GM18498 (cell line): ENCODE measurements at regions not wholly inside any gene's neighbourhood (a gene's known extent, or its start where the extent isn't known, plus 50 kb on each side); places are given as distances from the start of the nearest gene placed in this dataset.

Source experiments
- ATAC-seq: cut with Tn5 transposase; IDR thresholded peaks from one replicate; pipeline ENCODE4 v1.9.1; 2021; ENCODE audit warnings: mild to moderate bottlenecking, moderate library complexity; ENCODE audit not compliant: unreplicated experiment

DNA sequence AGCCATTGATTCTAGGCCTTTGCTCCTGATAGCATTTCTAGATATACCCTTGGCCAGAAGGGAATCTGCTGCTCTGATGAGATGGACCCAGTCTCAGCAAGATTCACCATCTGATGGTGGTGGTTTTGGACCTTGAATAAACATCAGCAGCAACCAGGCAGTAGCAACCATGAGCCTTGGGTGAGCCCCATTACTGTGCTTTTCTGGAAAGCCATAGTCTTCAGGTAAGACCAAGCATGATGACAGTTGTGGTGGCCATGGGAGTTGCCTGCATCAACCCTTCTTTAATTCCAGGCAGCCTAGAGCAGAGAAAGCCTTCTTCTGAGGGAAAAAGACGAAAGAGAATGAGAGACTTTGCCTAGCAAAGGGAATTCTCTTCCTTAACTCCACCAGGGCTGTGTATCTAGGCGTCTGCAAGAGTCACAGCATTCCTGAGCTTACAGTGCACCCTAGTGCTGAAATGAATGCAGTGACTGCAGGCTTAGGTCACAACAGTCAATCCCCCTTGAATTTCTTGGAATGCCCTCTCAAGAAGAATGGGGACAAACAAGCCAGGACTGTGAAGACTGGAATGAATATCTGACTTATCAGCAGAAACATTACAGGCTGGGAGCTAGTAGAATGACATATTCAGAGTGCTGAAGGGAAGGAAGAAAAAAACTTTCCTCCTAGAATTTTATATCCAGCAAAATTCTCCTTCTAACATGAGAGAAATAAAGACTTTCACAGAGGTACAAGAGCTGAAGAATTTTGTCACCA, 942.4 kb upstream of the PCDH20 start:
- peak; percentile 86 for ATAC-seq

DNA sequence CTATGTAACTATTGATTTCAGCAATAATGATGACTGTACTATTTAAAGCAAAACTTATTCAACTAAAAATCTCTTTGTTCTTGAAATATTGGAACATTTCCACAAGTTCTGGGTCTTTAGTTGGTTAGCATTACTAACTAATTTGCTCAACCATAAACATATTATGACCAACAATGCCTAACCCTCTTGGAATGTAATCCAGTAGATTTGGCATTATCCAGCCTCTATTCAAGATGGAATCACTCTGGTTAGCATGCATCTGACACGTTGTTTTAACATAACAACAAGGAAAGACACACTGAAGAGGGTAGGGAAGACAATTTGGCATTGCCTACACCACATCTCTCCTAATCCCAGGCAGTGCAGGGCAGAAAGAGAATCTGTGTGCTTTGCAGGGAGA, 941.3 kb upstream of the PCDH20 start:
- no peak for ATAC-seq

DNA sequence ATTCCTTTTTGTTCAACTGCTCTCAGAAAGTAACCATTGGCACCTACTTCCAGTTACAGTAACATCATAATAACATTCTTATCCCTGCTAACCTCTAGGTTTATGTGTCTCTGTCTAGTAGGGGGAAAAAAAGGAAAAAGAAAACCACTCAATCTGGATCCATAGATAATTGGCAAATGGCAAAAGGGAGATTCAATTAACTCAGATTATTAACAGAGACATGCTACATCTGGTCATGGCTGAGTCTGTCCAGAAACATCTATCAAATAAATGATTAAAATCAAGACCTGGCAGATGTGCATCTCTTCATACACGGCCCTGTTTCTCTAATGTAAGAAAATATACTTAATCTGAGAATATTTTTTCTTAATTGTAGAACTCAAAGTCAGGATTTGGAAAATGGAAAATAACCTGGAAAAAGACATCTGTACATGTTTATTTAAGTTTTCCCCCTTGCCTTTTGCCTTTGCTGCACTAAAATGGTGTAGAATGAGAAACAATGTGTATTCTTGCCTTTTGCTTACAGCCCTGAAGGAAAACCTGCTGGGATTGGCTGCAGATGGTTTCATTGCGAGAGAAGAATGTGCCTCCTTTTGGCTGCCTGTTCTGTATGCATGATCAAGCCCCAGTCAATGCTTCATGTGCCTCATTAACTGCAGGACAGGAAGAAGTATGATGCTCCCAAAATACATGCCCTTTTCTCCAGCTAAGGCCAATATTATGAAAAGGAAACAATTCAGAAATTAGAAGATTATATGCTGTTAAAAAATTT, 921.6 kb upstream of the PCDH20 start:
- ATAC-seq, result no peak

DNA sequence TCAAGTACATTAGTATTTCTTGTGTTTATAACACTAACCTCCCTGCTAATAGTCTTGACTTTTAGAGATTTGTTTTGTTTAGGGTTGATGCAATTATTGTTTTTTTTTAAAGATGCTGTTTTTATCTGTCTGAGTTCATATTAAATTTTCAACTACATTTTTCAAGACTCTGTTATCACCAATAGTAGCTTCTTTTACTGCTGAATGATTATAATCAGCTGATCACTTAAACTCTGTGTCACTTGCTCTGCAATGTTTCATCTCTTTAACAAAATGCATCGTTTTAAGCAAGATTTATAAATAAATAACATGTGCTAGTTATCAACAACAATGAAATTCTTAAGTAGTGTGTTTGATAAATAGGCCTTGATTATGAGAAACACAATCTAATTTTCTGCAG, 920.9 kb upstream of the PCDH20 start:
- ATAC-seq, result no peak

DNA sequence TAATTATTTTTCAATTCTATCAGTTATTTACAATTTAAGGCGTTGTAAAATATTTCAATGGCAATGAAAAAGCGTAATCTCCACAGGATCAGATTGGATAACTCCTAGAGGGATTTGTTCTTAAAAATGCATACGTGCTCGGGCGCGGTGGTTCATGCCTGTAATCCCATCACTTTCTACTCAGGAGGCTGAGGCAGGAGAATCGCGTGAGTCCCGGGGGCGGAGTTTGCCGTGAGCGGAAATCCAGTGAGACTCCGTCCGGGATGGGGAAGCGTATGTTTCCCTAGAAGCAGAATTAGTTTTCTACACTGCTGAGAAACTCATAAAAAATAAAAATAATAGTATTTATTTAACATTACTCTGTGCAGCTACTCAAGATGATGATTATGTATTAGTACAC, 917.8 kb upstream of the PCDH20 start:
- ATAC-seq, result no peak

DNA sequence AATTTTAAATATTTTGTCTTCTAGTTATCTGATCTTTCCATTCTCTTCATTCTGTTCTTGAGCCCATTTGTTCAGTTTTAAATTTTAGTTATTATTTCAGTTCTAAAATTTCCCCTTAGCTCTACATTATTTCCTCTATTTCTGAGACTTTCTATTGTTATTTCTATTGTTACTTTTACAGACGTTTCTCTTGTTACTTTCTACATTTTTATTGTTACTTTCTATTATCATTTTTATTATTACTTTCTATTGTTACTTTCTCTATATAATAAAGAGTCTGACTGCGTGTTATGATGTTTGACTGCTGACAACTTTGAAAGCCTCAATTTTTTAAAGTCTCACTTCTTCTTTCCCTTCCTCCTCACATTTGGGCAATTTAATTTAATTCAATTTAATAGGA, 915.7 kb upstream of the PCDH20 start:
- no peak for ATAC-seq

DNA sequence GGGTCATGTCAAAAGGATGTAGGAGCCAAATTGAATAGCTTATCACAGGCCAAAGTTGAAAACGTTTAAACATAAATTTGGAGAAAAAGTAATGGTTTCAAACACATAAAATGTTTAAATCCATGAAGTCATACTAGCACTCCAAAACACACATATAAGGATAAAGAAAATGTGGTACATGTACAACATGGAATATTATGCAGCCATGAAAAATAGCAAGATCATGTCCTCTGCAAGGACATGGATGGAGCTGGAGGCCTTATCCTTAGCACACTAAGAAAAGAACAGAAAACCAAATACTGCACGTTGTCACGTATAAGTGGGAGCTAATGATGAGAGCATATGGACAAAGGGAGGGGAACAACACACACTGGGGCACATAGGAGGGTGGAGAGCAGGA, 911.7 kb upstream of the PCDH20 start:
- no peak for ATAC-seq

DNA sequence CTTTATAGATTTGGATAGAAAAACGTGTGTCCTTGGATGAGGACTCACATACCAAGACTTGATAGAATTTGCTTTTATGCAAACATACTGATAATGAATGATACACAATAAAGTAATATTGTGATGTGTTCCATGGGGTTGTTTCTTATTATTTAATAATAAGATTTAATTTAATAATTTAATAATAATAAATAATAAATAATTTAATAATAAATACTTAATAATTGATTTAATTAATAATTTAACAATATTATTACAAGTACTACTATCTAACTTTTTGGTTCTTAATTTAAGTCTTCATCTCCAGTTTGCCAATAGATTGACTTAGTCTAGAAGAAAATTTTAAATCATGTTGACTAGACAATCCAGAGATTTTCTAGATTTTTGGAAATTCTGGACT, 909.2 kb upstream of the PCDH20 start:
- no peak for ATAC-seq

DNA sequence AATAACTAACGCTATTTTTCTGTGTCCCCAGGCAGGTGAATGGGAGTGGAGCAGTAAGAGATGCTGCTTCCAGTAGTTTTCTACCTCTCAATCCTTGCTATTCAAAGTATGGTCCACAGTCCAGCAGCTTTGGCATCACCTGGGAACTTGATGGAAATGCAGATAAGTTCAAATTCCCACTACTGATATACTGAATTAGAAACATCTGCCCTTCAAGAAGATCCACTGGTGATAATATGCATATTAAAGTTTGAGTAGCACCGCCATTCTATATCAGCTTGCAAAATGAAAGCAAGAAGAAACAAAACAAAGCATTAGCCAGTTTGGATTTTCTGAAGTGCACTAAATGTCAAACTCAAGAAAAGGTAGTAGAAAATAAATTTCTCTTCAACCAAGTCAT, 906.2 kb upstream of the PCDH20 start:
- no peak for ATAC-seq

DNA sequence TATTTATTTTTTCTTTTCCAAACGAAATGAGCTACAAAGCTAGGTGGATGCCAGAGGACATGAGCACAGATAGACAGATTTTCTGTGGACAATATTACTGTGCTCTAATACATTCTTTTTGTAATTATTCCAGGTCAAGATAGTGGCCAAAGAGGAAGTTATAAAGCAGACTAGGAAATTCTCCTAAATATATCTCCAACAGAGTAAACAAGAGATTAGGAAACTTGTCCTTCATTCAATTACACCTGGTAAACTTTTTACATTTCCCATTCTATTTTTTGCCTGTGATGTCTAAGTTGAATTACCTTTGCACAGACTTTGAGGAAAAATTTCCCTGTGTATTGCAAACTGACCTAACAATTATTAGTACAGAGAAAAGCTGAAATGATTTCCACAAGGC, 905.5 kb upstream of the PCDH20 start:
- no peak for ATAC-seq

DNA sequence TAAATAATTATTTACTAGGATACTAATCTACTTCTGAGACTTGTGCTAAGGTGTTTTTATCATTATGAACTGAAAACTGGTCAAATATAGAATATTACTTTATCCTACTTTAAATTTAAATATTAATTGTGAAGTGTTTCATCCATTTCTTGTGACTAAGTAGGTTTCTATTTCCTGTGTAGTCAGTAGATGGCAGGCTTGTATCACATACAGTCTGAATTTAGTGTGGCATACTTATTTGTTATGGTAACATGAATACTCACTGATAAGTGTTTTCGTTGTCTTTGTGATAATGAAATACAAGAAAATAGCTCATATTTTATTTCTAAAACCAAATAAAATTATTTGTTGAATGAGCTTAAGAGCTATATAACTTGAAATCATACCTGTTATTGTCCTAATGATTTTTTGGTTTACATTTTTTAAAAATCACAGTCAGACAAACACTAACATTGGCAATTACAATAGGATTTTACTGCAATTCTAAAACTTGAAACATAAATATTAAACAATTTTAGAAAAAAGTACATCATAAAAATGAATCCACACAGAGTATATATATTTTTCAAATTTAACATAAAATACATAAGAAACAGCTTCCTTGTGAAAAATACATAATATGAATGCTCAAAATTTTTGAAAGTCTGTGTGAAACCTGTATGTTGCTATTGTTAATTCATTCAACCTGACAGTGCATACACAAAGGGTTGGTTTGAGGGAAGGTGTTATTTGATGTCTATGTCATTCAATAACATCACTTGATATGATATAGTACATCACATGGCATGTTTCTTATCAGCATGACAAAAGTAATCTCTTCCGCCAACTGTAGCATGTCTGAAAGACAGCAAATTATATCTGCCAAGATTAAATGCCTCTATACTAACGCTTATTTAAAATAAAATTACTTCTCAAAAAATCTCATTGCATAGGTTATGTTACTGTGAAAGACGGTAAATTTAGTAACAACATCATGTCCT, 904.8 kb upstream of the PCDH20 start:
- ATAC-seq, result peak; percentile 82

DNA sequence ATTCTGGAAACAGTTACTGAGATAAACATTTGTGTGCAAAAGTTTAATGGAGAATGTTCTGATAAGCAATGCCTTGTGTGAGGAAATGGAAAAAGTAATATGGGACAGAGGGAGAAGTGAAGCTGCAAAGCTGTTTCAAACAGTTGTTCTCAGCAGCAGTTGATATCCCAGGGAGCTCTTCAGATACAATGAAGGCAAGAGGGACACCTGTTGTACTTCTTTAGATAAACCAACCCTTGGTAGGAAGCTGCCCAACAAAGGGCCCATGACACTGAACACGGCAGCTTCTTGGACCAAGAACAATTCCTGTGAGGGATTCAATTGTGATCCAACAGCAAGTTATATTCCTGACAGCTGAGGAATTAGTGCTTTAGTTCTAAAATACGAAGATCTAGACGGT, 894.3 kb upstream of the PCDH20 start:
- no peak for ATAC-seq

DNA sequence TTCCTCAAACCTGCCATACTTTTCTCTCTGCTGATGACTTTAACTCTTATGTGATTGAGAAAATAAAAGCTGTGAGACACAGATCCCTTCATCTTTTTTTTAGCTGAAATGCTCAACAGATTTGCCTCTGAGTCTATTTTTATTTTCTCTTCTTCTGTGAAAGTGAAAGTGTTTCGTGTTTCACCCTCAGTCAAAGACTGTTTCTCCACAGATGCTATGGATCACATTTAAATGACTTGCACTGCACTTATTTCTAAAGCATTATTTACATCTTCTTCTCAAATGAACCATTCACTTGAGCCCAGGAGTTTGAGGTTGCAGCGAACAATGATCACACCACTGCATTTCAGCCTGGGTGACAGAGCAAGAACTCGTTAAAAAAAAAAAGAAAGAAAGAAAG, 890.1 kb upstream of the PCDH20 start:
- peak; percentile 96 for ATAC-seq

DNA sequence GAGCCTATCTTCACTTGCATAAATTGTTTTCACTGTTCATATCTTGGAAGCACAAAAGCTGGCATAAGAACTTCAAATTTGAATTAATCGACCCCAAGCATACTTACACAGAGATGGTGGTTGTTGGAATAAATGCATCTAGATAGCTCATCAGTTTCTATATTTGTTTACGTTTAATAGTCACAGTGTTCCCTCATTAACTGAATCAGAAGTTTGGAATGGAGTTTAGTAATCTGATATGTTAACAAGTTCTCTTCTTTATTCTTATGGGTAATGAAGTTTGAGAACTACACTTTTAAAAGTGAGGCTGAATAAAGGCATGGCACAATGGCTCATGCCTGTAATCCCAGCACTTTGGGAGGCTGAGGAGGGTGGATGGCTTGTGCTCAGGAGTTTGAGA, 886.7 kb upstream of the PCDH20 start:
- no peak for ATAC-seq

DNA sequence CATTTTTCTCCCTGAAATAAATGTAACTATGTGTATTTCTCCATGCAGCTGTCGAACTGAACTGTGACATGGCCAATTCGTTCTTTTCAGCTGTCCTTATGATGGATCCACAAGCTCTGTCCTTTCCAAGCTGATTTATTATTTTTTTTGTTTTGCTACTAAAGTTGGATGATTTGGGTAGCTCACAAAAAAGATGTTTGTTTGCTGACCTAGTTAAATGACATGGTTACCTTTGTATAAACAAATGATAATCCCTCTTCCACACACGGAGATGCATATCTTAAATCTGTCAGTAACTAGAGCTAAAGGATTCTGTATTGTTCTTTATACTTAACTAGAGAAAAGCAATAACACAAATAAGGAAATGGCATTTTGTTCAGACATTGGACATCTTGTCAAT, 884.3 kb upstream of the PCDH20 start:
- no peak for ATAC-seq

DNA sequence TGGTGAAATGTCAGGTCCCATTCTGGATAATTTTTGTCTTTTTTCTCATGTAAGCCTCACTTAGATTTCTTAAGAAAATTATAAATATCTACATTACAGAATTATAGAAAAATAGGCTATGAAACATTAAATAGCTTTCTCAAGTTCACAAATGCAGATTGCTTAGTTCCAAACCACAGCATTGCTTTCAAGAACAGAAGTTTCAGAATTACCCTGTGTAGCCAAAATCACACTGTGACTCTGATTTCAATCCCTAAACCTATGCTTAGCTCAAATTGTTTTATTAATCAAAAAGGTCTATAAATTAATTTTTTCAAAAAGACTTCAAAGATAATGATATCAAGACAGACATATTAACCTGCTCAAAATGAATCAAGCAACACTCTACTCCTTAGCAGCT, 881.2 kb upstream of the PCDH20 start:
- no peak for ATAC-seq

DNA sequence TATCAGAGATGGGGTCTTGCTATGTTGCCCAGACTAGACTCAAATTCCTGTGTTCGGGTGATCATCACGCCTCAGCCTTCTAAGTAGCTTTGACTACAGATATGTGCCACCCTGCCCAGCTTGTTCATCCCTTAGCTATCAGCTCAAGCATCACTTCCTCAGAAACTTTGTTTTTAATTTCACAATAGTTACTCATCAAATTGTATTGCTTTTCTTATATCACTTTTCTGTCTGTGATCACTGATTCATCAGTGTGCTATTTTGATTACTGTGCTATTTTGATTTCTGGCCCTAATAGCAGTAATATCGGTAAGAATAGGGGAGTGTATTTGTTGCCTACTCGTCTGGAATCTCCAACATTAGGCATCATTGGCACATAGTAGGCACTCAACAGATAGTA, 878.6 kb upstream of the PCDH20 start:
- no peak for ATAC-seq

DNA sequence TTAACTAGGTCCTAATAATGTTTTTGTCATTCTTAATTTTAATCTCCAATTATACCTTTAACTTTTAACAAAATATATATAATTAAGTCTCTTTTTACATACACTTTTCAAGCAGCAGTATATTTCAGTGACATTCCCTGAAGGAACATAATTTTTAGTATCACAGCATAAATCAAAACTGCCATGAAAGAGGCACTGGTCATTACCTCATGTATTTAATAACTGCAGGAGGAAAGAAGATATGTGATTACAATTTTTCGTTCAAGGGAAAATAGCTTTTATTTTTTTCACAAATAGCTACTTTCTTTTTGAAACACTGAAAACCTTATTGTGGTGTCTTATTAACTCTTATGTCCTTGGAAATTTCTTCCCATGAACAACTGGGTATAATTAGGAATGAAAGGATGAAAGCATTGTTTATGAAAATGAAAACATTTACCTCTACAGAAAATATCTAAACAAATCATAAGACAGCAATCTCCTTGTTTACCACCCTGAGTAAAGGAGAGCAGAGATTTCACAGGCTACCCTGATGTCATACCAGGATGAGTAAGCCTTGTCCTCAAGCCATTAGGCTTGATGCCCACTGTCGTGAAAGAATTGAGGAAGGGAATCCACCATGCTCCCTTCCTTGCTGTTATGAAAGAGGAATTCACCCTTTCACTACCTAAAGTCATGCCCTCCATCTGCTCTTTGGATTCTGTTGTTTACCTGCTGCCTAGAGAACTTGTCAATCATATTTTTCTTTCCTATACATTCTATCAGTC, 877.2 kb upstream of the PCDH20 start:
- ATAC-seq, result no peak

DNA sequence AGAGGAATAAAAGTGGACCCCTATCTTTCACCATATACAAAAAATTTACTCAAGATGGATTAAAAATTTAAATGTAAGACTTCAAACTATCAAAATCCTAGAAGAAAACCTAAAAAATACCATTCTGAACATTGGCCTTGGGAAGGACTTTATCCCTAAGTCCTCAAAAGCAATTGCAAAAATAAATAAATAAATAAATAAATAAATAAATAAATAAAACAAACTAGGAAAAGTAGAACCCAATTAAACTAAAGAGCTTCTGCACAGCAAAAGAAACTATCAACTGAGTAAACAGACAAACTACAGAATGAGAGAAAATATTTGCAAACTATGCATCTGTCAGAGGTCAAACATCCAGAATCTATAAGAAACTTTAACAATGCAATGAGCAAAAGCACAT, 874.9 kb upstream of the PCDH20 start:
- ATAC-seq, result no peak

DNA sequence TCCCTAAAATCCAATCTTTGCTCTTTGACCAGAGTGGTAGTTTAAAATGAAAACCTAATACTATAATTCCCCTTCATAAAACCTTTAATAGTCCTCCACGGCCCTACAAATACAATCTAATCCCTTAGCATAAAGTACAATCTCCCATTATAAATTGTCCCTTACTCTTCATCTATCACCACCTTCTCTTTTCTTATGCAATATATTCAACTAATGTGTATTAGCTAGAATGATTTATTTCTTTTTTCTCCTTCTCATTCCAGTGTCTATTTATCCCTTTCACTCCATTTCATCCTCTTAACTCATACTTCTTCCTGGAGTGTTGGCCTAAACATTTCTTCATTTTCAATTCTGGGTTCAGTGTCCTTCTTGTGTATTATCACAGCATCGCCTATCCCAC, 872.1 kb upstream of the PCDH20 start:
- no peak for ATAC-seq

DNA sequence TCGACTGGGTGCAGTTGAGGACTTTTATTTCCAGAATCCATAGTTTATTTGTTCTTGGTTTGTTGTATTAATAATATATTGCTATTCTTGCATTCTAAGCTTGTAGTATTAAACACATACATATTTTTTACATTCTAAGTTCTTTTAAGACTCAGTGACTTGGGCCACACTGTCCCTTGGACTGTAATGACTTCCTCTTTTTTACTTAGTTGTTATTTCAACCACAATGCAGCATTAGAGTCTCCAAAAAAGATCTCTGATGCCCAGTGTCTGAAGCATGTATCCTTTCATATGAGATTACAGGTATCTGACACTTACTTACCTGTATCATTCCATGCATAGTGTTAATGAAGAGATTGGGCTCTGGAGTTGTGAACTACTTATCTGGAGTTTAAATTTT, 864.9 kb upstream of the PCDH20 start:
- peak; percentile 90 for ATAC-seq
